HG03469 (cell line): ENCODE measurements at regions not wholly inside any gene's neighbourhood (a gene's known extent, or its start where the extent isn't known, plus 50 kb on each side); places are given as distances from the start of the nearest gene placed in this dataset.

ENCODE experiments used
- ATAC-seq: cut with Tn5 transposase; IDR thresholded peaks from one replicate; pipeline ENCODE4 v1.9.1; 2021; ENCODE audit warnings: mild to moderate bottlenecking, moderate library complexity, moderate number of reproducible peaks; ENCODE audit not compliant: unreplicated experiment

DNA sequence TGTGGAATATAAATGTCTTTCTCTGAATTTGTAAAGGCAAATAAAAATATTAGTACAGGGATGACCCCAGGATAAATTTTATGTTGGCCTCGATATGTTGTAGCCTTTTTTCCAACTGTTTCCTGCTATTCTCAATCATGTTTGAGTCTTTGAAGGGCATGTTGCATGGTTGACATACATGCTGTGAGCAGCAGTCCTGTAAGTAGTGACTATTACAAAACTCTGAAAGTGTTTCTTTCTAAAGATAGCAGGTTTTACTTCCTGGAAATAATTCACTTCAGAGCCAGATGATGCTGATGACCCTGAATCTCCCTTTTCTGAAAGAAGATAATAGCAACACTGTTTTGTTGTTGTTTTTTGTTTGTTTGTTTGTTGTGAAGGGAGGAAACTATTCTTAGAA is 393.0 kb upstream of the GNPDA2 start:
- no peak for ATAC-seq

DNA sequence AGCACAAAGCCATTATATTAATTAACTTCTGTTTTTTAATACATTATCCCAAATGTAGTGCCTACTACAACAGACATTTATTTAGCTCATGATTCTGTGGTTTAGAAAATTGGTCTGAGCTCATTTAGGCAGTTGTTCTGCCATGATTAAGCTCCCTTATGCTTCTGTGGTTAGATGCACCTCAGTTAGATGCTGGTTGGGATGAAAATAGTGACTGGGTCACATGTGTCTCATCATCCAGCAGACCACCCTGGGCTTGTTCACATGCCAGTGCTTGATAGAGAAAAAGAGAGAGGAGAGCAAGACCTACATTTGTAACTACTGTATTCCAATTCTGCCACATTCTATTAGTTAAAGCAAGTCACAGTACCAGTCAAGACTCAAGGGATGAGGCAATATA is 376.4 kb upstream of the GNPDA2 start:
- ATAC-seq, result no peak

DNA sequence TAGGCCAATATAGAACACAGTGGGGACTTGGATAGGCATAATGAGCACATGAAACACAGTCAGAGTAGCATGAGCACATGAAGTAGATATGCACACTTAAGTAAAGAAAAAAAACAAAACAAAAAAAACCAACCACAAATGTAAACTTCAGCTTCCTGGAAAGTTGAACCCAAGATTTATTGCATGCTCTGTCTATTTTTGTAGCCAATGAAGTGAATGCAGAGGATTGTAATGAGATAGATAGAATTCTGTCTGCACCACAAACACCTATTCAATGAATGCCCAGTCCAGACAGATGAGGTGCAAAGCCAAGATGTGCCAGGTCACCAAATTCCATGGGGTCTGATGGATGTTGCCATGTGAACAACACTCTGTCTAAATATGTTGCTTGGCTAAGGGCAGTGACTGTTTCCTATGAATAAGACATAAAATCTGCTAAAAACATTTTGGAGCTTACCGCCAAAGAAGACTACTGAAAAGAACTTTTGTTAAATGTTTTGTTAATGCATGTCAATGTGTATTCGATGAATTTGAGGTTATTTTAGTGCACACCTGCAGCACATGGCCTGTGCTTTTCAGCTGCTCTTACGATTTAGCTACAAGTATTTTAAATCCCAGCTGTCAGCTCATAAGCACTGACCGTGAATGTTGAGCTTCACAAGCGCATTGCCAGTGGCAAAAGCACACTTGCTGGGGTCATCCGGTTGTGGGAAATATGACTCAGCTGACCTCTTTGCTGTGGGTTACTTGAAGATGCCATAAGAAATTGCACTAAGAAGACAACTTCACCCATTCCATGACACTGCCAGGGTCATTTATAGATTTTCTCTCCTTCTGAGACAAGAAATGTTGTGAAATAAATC is 374.8 kb upstream of the GNPDA2 start:
- no peak for ATAC-seq

DNA sequence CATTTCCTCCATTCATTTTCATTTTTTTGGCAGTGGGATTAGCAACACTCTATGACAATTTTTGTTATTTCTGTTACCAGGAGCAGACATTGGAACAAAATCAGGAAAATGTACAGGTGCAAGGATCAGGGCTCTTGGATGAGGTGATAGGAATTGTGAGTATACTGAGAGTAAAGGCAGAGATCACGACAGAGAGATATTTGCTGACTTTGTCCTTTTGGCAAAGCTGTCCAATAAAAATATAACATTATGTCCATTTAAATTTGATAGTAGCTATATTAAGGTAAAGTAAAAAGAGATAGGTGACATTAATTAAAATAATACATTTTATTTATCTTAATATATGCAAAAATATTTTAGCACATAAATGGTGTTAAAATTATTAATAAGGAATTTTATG is 373.1 kb upstream of the GNPDA2 start:
- ATAC-seq, result no peak

DNA sequence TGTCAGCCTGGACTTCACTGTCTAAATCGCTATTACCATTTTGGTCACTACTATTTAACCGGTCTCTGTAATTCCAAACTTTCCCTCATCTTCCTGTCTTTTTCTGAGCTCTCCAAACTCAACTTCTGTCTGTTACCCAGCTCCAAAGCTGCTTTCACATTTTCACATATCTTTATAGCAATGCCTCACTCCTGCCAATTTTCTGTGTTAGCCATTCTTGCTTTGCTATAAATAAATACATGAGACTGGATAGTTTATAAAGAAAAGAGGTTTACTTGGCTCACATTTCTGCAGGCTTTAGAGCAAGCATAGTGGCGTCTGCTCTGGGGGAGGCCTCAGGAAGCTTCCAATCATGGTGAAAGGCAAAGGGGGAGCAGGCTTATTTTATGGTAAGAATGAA is 368.3 kb upstream of the GNPDA2 start:
- no peak for ATAC-seq

DNA sequence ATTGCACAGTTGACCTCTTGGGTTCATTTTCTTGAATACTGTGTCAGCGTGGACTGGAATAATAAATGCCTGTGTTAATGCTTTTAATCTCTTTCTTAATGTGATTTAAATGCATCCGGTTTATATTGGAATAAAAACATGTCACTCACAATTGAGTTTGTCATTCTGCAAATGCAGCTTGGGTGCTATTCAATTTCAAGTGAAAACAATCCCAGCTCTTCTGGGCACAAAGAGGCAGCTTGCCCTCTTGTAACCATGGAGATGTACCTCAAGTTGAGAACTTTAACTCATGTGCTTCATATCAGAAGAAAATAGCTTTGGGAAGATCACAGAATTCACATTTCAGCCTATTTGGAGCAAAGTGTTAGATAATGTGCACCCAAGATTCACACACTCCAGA is 355.7 kb upstream of the GNPDA2 start:
- ATAC-seq, result no peak

DNA sequence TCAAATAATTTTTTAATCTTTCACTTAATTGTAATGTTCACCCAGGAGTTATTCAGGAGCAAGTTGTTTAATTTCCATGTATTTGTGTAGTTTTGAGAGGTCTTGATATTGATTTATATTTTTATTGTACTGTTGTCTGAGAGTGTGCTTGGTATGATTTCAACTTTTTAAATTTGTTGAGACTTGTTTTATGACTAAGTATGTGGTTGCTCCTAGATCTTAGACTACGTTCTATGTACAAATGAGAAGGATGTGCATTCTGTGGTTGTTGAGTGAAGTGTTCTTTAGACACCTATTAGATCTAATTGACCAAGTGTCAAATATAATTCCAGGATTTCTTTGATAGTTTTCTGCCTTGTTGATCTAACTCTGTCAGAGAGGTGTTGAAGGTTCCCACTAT is 353.3 kb upstream of the GNPDA2 start:
- no peak for ATAC-seq

DNA sequence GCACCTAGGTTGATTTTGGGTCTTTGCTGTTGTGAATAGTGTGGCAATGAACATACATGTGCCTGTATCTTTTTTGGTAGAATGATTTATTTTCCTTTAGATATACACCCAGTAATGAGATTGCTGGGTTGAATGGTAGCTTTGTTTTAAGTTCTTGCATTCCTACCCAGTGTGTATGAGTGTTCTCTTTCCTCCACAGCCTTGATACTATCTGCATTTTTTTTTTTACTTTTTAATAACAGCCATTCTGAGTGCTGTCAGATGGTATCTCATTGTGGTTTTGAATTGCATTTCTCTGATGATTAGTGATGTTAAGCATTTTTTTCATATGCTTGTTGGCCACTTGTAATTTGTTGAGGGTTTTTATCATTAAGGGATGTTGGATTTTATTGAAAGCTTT is 351.8 kb upstream of the GNPDA2 start:
- no peak for ATAC-seq

DNA sequence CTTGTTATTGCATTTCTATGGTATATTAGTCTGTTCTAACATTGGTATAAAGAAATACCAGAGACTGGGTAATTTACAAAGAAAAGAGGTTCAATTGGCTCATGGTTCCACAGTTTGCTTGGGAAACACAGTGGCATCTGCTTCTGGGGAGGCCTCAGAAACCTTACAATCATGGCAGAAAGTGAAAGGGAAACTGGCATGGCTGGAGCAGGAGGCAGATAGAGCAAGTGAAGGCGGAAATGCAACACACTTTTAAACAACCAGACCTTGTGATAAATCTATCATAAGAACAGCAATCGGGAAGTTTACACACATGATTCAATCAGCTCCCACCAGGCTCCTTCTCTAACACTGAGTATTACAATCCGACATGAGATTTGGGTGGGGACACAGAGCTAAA is 346.6 kb upstream of the GNPDA2 start:
- ATAC-seq, result no peak

DNA sequence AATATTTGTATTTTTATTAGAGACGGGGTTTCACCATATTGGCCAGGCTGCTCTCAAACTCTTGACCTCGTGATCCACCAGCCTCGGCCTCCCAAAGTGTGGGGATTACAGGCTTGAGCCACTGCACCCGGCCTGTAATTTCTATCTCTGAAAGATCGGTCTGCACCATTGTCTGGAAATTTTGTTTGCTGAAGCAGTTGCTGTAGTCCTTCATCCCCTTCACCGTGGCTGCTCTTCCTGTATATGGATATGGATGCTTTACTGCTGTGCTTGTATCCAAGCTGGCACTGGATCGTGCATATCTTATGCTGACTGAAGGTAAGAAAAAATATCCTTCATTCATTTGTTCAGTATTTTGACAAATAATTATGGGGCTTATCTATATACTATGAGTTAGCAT is 338.4 kb upstream of the GNPDA2 start:
- no peak for ATAC-seq

DNA sequence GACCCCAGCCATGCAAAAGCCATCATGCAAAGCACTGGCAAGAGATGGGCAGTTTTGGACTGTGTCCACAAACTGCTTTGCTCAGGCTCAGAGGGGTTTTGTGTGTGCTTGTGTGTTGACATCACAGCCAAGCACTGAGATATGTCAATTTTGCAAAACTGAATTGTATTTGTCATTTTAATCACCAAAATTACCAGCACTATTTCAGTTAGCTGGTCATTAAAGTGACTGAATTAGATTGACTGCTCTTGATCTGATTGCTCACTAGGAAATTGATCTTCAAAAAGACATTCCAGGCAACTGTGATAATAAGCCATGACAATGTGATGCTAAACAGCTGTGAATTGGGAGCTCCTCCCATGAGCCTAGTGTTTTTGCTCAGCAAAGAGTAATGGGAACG is 337.3 kb upstream of the GNPDA2 start:
- ATAC-seq, result no peak

DNA sequence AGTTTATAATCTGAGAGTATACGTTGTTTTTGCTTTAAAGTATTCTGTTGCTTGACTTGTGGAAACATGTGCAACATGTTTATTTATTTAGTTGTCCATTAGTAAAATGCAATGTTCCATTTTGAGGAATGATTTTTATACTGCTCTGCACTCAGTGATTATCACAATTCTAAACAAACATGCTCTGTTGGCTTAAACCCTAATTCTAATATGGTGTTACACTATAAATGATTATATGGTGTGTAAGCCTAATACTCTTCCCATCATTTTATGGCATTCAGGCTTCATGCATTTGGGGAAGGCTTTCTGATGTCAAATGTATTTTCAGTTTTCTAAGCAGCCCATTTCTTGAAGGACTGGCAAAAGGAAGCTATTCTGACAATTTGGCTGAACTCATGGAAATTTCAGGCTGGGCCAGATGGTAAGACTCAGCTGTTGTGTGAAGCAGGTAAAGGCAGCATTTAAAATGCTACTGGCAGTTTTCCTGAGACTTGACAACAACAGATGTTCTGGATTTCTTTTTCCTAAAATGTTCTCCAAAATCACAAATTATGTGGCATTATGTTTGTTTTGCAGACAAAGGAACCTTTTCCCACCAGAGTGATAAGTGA is 336.7 kb upstream of the GNPDA2 start:
- ATAC-seq, result no peak

DNA sequence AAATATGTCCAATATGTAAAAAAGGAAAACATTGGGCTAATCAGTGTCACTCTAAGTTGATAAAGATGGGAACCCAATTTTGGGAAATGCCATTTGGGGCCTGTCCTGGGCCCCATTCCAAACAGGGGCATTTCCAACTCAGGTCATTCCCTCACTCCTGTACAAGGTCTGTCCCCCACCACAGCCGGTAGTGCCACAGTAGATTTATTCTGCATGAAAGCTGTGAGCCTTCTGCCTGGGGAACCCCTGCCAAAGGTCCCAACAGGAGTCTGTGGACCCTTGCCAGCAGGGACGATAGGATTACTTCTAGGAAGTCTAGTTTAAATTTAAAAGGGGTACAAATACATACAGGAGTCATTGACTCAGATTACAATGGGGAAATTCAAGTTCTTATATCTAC is 317.6 kb upstream of the GNPDA2 start:
- ATAC-seq, result no peak

DNA sequence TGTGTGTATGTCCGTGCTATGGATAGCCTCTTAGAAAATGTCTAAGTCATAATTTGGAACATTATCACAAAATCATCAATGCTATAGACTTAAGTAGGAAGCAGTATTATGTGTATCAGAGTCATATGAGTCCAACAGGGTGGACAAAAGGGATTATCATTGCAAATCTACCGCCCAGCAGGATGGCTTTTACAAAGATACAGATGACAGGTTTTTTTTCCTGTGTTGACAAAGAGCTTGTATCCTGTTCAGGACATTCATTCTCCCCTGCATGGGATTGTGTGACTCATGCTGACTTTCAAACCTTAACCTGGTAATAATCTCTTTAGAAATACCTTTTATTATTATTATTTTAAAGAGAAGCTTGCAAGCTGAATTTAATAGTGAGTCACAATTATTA is 310.3 kb upstream of the GNPDA2 start:
- no peak for ATAC-seq

DNA sequence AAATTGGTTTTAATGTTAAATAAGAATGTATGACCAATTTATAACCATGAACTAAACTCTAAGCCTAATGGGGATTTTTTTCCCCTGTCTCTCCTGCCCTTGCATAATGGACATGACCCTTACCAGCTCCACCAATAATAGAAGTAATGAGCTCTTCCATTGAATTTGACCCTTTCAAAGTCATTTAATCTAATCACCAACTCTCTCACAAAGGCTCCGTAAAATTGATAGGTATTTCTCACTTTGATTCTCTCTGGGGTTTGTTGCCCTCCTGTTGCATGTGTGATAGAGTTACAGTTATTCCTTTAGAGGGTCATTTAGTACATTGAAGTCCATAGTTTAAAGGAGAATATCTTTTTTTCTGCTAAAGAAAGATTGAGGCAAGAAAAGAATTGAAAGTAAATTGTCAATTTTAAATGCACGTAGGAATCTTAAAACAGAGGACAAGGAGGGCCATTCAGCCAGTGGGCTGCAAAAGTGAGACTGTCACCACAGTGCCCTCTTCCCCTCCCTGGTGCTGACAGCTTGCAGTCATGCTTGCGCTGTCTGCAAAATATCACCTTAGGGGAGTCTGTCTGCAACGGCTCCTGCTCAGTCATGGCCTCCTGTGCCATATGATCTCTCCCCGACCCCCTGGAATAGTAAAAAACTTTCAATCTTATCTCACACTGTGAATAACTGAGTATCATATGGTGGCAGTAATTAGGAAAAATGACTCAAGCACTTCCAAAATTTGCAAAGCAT is 307.5 kb upstream of the GNPDA2 start:
- no peak for ATAC-seq

DNA sequence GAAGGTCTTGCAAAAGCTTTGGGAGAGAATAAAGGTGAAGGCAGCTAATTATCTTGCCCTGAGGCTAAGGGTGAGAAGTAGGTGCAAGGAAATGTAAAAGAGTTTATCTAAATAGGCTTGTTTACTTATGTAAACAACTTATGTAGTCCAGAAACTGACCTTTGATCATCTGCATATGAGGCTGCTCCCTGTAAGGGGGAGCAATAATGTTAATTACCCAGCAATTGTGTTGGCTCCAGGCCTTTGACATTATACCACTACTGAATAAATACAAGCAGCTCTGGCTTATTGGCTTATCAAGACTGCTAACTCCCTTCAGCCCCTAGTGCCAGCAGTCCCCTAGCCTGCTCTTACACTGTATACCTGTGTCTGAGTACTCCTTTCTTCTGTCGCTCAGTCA is 303.7 kb upstream of the GNPDA2 start:
- no peak for ATAC-seq

DNA sequence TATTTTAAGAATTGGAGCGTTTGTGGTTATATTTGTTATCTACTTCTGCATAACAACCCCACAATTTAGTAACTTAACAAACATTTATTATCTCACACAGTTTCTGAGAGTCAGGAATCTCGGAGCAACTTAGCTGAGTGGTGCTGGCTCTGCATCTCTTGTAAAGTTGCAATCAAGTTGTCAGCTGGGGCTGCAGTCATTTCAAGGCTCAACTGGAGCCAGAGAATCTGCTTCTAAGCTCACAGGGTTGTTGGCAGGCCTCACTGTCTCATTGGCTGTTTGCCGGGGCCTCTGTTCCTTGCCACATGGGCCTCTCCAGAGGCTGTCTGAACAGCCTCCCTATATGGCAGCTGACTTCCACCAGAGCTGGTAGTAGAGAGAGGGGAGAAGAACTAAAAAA is 281.2 kb upstream of the GNPDA2 start:
- ATAC-seq, result no peak

DNA sequence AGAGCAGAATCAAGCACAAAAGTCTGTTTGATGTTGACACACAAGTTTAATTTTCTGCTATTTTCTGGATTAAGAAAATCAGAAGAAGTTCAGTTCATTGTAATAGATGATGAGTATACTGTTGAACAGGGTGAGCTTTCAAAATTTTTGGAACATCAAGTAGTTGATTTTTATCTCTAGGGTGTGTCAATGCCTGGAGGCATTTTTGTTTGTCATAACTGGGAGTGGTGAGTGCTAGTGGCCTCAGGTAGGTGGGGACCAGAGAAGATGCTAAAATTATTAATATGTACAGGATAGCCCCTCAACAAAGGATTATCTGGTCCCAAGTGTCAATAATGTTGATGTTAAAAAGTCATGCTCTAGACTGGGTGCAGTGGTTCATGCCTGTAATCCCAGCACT is 279.7 kb upstream of the GNPDA2 start:
- ATAC-seq, result no peak

DNA sequence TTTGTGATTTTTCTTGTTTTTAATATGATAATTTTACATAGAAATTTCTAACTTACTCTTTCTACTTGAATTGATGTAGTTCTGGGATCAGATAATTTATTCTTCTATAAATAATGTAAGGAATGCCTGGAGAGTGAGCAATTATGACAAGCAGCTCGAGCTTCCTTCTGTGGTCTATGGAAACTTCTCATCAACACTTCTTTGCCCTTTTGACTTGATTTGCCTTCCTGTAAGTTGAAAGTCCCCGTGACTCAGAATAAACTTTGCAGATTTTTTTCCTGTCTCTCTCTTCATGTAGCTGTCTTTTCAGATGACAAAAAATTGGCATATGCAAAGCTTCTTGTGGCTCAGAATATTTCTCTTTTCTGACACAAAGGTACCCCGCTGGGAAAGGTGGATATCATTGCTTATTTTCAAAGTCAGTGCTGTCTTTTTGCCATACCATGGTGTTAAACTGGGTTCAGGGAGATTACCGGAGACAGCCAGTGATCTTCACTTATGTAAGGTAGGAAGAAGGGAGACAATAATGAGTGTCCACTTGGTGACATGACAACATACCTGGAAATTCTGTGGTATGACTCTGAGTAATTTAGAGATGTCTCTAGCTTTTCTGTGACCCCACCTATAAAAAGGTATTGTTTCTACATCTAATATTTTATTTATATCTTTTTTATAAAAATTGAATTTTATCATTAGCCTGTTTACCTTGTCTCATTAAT is 278.6 kb upstream of the GNPDA2 start:
- no peak for ATAC-seq

DNA sequence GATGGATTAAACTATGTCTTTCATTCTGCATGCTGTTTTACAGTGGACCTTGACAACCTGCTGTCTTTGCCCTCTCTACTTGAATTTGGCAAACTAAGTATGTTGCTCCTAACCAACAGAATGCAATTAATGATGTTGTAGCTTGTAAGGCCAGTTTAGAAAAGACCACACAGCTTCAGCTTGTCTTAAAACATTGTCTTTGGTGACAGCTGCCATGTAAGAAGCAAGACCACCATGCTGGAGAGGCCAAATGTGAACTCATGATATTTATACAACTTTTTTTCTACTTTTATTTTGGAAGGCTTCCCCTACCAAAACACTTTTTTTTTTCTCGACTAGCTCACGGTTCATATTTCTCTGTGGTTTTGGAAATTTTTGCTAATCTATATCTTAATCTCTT is 278.0 kb upstream of the GNPDA2 start:
- ATAC-seq, result no peak

DNA sequence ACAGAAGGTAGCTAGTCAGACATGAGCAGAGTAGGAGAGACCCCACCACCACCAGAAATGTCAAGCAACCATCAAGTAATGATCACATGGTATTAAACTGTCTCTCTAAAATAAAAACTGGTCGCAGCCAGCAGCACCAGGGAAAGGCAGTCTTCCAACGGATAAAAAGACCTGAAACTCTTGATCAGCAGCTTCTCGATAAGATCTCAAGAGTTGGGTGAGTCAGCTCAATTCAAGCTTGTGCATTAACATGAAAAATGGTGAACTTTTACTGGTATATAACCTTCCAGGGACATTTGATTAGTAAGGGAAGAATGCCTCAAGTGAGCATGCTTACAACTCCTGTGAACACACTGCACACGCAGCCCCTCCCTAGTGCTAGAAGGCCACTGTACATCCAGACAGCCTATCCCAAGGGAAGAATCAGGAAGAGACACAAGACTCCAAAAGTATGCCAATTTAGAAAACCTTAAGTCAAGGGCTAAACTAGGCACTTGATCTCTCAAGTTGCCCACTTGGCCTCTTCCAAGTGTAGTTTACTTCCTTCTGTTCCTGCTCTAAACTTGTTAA is 270.0 kb upstream of the GNPDA2 start:
- ATAC-seq, result no peak
